Germinal center (tissue), 1 donor: ENCODE measurements at regions not wholly inside any gene's neighbourhood (a gene's known extent, or its start where the extent isn't known, plus 50 kb on each side); places are given as distances from the start of the nearest gene placed in this dataset.

ENCODE experiments used
- DNase-seq: peaks from one replicate; pipeline ENCODE4 v3.0.0; 2012; ENCODE audit warnings: mixed read lengths, low spot score

GRCh38 chr10:108244443-108245228, 1080.1 kb upstream of the SORCS1 start:
- no peak for DNase-seq

- no peak for DNase-seq
These were observed 1076.7 kb upstream of the SORCS1 start for GRCh38 chr10:108241166-108241565.

GRCh38 chr10:108238261-108238660, 1073.8 kb upstream of the SORCS1 start:
- no peak for DNase-seq

- no peak for DNase-seq
These were observed 1066.1 kb upstream of the SORCS1 start for GRCh38 chr10:108230478-108231170.

GRCh38 chr10:108208732-108209131, 1044.2 kb upstream of the SORCS1 start:
- DNase-seq = no peak

- DNase-seq = no peak
These were observed 1043.5 kb upstream of the SORCS1 start for GRCh38 chr10:108208038-108208437.

- DNase-seq = no peak
These were observed 1040.2 kb upstream of the SORCS1 start for GRCh38 chr10:108204528-108205305.

GRCh38 chr10:108203905-108204527, 1039.5 kb upstream of the SORCS1 start:
- no peak for DNase-seq

GRCh38 chr10:108187408-108188012, 1023.0 kb upstream of the SORCS1 start:
- DNase-seq = no peak

GRCh38 chr10:108184114-108184513, 1019.6 kb upstream of the SORCS1 start:
- no peak for DNase-seq

GRCh38 chr10:108180878-108181277, 1016.4 kb upstream of the SORCS1 start:
- DNase-seq = no peak

GRCh38 chr10:108169846-108170245, 1005.3 kb upstream of the SORCS1 start:
- DNase-seq = no peak

GRCh38 chr10:108167766-108168165, 1003.3 kb upstream of the SORCS1 start:
- DNase-seq = no peak

- no peak for DNase-seq
These were observed 1001.9 kb upstream of the SORCS1 start for GRCh38 chr10:108166401-108166800.

GRCh38 chr10:108147346-108147745, 982.8 kb upstream of the SORCS1 start:
- no peak for DNase-seq

- DNase-seq = no peak
These were observed 976.6 kb upstream of the SORCS1 start for GRCh38 chr10:108141064-108141463.

GRCh38 chr10:108132303-108132702, 967.8 kb upstream of the SORCS1 start:
- DNase-seq = no peak

GRCh38 chr10:108130575-108130974, 966.1 kb upstream of the SORCS1 start:
- DNase-seq = no peak

GRCh38 chr10:108112218-108112617, 947.7 kb upstream of the SORCS1 start:
- no peak for DNase-seq

GRCh38 chr10:108104551-108105156, 940.1 kb upstream of the SORCS1 start:
- no peak for DNase-seq

- no peak for DNase-seq
These were observed 932.8 kb upstream of the SORCS1 start for GRCh38 chr10:108097258-108097657.
